Activated gamma-delta T cell treated with anti-CD3 and anti-CD28 coated beads, Interleukin-2, amount 50 U/mL, for 16 hours (primary cell): ENCODE measurements at regions not wholly inside any gene's neighbourhood (a gene's known extent, or its start where the extent isn't known, plus 50 kb on each side); places are given as distances from the start of the nearest gene placed in this dataset.
"Not testable (repeated sequence)": the region's sequence is repeated elsewhere in the genome, so short reads cannot be mapped to it uniquely, and the experiment has no call there.

ENCODE experiments used
- DNase-seq: peaks from one replicate; pipeline ENCODE4 v3.0.0-alpha.2; 2020; ENCODE audit warnings: low read depth

DNA sequence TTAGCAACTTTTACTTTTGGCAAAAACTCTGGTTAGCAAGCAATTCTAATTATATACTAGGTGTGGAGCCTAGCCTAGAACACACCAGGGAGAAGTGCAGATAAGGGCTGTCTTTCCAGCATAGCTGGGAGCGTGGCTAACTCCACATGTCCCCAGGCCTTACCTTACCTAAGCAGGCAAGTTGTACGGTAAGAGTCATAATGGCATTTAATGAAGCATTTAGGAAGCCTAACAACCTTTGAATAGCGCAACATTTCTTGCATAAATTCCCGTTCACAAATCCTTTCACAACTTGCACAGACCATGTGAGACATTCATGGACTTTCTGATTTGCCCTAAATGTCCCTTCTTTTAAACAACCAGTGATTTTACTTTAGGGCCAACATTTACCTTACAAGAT is 917.4 kb upstream of the ACO1 start:
- DNase-seq, result no peak

DNA sequence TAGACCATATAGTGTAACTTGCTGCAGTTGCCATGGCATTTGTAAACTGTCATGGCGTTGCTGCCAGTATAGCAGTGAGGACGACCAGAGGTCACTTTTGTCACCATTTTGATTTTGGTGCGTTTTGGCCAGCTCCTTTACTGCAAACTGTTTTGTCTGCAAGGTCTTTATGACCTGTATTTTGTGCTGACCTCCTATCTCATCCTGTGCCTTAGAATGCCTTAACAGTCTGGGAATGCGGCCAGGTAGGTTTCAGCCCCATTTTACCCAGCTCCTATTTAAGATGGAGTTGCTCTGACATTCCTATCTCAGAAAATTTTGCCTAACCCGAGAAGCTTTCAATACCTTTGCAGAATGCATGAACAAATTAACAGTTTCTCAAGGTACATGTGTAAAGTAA is 914.4 kb upstream of the ACO1 start:
- no peak for DNase-seq

DNA sequence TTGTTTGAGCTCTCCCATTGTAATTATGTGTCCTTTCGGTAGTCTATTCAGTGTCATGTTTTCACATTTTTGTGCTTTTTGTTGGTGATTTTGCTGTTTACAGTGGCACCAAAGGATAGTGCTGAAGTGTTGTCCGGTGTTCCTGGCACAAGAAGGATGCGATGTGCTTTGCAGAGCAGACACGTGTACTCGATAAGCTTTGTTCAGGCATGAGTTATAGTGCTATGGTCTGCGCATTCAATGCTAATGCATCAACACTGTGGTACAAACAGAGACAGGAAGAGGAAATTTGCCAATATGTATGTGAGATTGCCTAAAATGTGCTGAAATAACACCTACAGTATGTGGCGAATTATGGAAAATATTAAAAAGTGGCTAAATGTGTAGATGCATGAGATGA is 913.4 kb upstream of the ACO1 start:
- DNase-seq, result no peak

DNA sequence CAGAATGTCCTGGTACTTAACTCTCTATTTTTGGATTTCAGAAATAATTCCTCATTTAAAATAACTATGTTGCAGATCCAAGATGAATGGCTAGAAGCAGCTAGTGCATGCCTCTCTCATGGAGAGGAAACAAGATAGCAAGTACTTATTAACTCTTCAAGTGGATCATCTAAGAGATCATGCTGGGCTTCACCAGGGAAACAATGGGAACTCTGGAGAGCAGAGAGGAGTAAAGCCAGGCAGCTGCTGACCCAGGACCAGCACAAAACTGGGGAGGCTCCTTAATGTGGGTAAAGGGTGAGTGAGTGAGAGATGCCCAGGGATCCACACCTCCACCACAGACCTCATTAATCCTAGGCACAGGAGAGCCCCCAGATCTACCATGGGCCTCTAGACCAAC is 897.8 kb upstream of the ACO1 start:
- DNase-seq, result no peak

DNA sequence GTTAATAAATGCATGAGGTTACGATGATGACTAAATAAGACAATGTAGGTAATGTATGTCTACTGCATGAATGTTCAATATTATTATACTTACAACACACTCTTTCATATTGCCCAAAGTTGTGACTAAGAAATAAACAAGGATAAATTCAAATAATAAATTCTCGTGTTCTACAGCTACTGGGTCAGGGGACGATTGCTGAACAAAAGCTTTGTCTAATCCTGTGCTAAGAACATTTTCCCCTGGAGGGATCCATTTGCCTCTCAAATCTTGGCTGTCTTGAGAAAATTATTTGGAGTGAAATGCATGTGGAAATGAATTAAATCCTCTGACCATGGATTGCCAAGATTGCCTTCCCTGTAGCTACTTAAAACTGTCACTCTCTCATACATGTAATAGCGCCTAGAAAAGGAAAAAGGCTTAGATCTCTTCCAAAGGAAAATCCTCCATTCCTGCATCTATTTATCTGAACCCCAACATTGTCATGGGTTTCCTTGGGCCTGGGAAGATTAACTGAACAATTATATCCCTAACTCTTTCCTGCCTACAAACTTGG is 893.8 kb upstream of the ACO1 start:
- no peak for DNase-seq

DNA sequence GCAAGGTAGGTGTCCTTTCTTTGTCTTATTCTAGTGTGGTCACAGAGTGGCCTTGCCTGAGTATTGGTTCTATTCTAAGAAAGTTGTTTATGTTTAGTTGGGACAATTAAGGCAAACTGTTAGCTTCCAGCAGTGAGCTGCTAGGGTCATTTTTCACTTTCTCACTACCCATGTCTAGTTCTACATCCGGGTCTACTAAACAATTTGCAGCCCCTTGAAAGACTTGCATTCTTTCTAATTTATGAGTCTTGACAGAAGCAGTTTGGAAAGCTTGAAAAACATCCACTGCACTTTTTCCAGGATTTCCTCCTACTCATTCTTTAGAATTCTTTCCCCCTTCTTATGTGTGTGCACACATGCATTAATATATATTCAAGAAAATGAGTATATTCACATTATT is 892.2 kb upstream of the ACO1 start:
- DNase-seq, result no peak

DNA sequence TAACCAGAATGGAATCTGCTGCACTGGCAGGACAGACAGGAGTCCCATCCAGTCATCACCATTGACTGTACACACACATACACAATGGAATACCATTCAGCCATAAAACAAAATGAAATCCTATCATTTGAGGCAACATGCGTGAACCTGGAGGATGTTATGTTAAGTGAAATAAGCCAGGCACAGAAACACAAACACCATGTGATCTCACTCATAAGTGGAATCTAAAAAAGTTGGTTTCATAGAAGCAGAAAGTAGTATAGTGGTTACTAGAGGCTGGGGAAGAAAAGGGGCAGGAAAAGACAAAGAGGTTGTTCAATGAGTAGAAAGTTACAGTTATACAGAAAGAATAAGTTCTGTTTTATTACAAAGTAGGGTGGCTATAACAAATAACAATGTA is 884.0 kb upstream of the ACO1 start:
- no peak for DNase-seq

DNA sequence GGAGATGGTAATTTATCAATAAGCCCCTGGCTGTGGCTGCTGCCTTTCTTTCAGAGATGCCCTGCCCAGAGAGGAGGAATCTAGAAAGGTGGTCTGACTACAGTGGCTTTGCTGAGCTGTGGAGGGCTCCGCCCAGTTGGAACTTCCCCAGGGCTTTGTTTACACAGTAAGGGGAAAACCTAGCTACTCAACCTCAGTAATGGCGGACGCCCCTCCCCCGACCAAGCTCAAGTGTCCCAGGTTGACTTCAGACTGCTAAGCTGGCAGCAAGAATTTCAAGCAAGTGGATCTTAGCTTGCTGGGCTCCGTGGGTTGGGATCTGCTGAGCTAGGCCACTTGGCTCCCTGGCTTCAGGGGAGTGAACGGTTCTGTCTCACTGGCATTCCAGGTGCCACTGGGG is 865.4 kb upstream of the ACO1 start:
- DNase-seq, result peak; percentile 1

DNA sequence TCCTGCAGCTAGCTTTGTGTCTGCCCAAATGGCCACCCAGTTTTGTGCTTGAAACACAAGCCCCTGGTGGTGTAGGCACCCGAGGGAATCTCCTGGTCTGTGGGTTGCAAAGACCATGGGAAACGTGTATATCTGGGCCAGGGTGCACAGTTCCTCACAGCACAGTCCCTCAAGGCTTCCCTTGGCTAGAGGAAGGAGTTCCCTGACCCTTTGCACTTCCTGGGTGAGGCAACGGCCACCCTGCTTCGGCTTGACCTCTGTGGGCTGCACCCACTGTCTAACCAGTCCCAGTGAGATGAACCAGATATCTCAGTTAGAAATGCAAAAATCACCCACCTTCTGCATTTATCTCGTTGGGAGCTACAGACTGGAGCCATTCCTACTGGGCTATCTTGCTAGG is 865.0 kb upstream of the ACO1 start:
- no peak for DNase-seq

DNA sequence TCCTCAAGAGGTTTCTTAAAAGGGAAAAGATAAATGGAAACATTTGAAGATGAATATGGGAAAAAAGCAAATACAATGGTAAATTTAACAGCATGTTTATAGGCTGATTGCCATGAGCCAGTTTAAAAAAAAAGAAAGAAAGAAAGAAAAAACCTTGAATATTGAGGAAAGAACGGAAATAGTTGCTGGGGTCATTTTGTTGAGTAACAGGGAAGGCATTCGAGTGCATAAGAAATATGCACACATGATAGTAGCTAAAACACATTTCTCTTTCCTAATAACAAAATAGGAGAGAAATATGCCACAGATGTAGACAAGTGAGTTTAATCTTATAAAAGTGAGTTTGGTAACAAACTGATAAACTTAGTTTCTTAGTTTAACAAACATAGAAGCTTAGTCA is 864.6 kb upstream of the ACO1 start:
- DNase-seq, result no peak

DNA sequence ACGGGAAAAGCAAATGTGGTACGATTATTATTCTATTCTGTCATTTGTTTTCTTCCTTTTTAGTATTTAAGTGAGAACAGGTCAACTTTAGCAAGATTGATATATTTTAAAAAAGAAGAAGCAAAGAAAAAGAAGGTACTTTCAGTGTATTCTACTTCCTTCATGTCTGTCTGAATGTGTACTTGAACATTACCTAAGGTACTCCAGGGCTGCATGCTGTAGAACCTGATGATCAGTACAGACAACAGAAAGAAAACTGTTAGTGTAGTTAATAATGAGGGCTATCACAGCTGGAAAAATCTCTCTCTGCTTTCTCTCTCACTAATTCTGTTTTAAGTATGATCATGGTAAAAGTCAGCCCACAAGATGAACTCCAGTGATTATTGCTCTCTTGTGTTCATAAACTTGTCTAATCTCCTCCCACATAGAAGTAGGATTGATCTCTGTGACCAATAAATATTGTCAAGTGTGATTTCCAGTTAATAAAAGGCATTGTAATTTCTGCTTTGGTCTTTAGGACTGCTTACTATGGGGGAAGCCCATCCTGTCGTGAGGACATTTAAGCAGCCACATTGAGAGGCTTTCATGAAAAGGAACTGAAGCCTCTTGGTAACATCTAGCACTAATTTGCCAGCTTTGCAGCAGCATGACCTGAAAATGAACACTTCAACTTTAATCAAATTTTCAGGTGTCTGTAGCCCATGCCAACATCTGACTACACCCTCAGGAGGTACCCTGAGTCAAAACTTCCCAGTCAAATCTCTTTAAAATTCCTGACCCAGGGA is 864.0 kb upstream of the ACO1 start:
- no peak for DNase-seq

DNA sequence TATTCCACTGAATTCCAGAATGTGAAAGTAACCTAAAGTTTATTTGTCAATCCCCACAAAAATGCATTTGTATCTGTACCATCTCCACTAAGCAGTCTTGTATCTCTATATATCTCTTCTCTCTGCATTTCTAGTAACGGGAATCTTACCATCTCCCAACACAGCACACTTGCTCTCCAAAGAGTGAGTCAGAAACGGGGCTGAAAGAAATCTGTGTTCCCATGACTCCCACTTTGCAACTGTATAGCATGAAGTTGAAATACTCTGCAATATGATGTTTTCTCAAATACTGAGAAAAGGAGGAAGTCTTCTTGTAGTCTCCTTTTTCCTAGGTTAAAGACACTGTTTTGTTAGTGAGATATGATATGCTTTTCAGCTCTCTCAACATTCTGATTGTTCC is 848.8 kb upstream of the ACO1 start:
- no peak for DNase-seq

DNA sequence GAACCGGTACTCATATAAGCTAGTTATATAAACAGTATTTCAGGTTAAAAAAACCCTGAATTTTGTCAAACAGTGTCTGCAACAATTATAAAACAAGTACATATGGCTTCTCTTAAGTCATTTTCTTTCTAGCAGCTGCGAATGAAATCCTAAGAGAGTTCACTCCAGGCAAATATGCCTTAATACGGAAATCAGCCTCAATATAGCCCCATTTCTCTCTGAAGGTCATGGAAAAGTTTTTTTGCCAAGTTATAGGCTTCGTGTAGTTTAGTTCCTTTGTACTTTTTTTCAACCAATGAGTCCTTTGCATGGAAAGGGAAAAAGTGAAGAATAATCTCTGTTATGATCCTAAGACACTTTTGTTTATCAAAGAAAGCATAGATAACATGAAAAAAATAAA is 848.0 kb upstream of the ACO1 start:
- DNase-seq, result no peak

DNA sequence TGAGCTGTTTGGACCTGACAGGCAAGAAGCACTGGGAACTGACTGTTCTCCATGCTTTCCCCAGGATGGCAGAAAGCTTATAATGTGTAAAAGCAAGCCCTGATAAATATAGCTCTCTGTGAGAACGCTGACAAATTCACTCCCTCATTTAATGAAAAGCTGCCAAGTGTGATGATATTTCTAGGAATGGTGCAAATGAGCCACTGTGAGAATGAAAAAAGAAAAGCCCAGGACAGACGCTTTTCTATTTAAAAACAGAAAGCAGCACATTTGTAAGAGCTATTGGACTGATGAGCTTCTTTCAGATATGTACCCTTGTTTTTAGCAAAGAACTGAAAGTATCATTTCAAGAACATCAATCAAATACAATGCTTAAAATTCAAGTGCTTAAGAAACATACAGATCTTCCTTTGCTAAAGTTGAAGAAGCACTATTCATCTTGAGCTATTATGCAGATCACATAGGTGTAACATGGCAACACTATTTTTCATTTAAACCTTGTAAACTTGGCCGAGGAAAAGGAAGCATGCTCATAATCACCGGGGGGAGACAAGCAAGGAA is 842.6 kb upstream of the ACO1 start:
- DNase-seq, result no peak

DNA sequence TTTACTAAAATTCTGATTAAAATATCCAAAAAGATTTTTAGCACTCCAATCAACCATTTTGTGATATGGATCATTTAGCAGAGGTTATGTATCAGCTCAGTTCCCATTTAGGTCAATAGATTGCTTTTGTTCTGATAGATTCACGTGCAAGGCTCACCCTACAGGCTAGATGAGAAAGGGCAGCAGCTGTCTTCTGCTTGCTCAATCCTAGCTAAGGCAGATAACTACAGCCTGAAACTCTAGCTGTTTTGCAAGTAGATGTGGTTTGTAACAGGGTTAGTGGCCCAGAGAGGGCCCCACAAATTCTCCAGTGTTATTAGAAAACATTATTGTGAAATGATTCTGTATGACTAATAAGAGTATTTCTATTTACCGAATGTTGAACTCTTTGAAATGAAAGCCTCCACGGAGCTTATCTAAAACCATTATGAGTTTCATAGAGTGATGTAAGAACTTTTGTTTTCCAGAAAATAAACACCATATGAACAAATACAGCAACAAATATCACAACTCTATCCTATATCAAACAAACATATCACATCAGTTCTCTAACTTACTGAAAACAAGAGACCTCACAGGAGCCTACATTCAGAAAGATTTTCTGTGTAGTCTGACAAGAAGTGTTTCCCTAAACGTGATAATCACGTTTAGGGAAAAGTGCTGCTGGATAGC is 841.9 kb upstream of the ACO1 start:
- DNase-seq, result no peak

DNA sequence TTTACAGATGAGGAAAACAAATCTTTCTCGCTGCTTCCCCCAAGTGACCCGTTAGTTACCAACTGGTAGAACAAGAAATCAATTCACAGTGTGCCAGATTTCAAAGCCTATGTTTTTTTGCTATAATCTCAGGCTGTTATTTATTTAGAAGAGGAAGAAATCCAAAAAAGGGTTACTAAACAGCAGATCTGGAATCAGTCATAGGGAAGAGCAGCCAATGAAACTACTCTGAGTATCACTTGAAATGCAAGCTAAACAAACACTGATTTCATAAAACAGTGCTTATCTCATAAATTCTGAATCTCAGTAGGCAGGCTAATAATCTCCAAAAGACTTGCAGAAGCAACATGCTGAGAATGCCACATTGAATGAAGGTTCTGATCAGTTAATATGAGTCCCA is 829.5 kb upstream of the ACO1 start:
- no peak for DNase-seq

DNA sequence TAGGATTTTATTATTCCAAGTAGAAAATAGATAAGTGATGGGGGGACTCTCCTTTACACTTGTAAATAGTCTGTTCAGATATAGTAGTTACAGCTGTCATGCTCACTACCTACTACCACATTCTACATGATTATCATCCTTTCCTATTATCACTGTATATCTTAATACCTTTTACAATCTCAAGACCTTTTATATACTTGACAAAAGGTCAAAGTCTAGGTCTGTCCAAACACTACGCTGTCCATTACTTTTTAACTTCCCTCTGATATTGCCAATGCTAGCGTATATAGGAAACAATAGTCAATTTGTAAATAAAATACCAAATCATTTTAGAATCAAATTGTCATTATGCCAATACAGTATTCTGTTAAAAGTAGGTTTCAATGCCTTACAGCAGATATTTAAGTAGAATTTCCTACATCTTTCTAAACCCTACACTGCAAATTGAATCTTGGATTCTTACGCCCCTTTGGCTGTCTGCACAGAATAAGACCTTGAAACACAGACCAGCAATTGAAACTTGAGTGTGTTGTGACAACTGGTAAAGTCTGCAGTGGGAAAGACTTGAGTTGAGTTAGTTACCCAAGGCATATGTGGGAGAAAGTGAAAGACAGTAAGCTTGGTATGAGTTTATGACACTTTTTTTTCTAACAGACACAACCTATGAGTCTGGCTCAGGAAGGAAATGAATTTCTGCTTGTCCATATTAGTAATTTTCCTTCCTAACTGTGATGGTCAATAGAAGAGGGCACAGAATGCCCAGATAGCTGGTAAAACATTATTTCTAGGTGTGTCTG is 827.6 kb upstream of the ACO1 start:
- DNase-seq, result no peak

DNA sequence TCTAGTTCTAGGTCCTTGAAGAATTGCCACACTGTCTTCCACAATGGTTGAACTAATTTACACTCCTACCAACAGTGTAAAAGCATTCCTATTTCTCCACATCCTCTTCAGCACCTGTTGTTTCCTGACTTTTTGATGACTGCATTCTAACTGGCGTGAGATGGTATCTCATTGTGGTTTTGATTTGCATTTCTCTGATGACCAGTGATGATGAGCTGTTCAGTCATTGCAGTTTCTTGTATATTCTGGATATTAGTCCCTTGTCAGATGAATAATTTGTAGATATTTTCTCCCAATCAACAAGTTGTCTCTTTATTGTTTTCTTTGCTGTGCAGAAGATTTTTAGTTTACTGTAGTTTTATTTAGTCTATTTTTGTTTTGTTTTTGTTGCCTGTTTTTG is 812.3 kb upstream of the ACO1 start:
- not testable (repeated sequence) for DNase-seq

DNA sequence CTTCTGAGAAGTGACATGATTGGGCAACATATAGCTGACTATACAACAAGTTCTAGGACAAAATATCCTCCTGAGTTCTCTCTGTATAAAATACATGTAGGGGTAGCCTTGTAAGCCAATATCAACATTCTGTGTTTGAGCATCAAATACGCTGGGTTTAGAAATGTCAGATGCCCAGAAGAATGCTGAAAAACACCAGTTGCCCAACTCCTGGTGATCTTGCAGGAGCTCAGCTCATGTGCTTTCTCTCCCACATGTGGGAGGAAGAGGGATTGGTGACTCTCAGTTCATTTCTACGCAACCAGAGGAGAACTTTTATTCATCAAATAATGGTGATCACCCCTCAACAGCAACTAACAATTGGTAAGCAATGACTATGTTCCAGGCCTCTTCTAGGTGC is 810.9 kb upstream of the ACO1 start:
- DNase-seq, result no peak

DNA sequence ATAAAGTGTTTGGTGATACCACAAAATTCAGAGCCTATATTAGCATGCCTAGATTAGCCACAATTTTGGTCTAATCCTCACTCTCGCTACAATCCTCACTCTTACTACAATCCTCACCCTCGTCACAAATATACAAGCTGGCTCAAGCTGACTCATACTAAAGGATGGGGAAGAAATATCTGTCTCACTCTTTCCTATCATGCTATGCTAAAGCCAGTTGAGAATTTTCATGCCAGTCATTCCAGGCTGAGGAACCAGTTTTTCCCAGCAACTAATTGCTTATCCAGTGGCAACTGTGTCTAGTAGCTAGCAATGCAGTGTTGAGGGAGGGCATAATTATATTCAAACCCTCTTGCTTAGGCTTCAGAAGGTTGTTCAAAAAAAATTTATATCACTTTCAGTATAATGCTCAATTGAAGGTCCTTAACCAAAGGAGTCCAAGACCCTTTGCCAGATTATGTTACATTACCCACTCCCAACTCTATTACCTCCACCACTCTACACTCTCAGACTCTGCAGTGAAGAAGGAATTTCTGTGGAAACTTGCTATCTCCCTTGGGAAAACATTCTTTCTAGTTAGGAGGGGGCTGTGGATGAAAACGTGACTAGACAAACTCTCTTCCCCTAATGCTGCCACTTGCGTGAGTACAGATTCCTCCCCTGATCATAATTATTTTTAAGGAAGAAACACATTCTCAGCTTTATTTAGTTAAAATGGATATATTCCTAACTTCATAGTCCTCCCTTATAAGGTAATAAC is 810.3 kb upstream of the ACO1 start:
- DNase-seq, result no peak

DNA sequence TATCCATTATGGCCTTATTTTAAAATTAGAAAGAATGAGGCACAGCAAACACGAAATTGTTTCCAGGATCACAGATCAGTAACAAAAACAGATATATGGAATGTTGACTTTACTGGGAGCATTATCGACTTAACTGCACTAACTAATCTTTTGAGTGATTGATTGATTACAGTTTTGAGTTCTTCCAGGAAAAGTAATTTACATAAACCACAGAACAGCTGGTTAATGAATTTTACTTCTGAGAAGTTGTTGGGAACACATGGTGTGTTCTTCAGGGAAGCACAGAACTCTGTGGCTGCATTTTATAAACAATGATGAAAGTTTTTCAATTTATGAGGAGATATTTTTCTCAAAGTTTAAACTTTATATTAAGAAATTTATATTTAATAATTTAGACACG is 802.4 kb upstream of the ACO1 start:
- no peak for DNase-seq

DNA sequence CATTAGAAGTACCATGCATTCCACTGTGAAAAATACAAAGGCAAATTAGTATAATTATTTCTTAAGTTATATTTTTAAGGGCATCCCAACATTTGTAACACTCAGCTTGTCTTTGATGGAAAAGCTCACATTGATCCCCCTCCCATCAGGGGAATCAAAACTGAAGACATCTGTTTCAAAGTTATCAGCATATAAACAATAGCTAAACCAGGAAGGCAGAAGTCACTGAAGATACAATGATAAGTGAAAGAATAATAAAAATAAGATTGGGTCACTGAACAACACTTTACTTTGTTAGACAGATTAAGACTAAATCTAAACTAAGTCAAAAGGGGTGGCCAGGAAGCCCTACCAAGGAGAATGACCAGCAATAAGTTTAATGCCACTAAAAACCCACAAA is 801.9 kb upstream of the ACO1 start:
- no peak for DNase-seq
